Trophoblast cell (in vitro differentiated cells and primary cell): ENCODE measurements at regions not wholly inside any gene's neighbourhood (a gene's known extent, or its start where the extent isn't known, plus 50 kb on each side); places are given as distances from the start of the nearest gene placed in this dataset.

ENCODE experiments used
- DNase-seq, 2 donors: peaks; one replicate each; pipeline ENCODE4 v3.0.0-alpha.2; 2016
- H2AFZ ChIP-seq: 2 replicates; pipeline ENCODE4 v1.6.1; 2013; ENCODE audit warnings: low read length, moderate library complexity, mild to moderate bottlenecking; ENCODE audit not compliant: insufficient read depth, poor library complexity
- H2AK5ac ChIP-seq: 2 replicates; pipeline ENCODE4 v1.6.1; 2013; ENCODE audit warnings: mild to moderate bottlenecking, low read length
- H2BK120ac ChIP-seq: 2 replicates; pipeline ENCODE4 v1.6.1; 2013; ENCODE audit warnings: low read length, mild to moderate bottlenecking, moderate library complexity; ENCODE audit not compliant: insufficient read depth, poor library complexity
- H2BK12ac ChIP-seq: 2 replicates; pipeline ENCODE4 v1.6.1; 2013; ENCODE audit warnings: mild to moderate bottlenecking, low read length, moderate library complexity
- H2BK5ac ChIP-seq: 2 replicates; pipeline ENCODE4 v1.6.1; 2013; ENCODE audit warnings: low read length, low read depth, moderate library complexity, mild to moderate bottlenecking; ENCODE audit not compliant: poor library complexity
- H3K14ac ChIP-seq: 2 replicates; pipeline ENCODE4 v1.6.1; 2013; ENCODE audit warnings: mild to moderate bottlenecking, low read length
- H3K18ac ChIP-seq: 2 replicates; pipeline ENCODE4 v1.6.1; 2013; ENCODE audit warnings: mild to moderate bottlenecking, low read length
- H3K23ac ChIP-seq: 2 replicates; pipeline ENCODE4 v1.6.1; 2013; ENCODE audit warnings: low read length
- H3K27ac ChIP-seq: 2 replicates; pipeline ENCODE4 v1.5.1; 2013; ENCODE audit warnings: low read depth, mild to moderate bottlenecking, inconsistent platforms, low read length, moderate library complexity
- H3K27me3 ChIP-seq: 2 replicates; pipeline ENCODE4 v1.6.1; 2013; ENCODE audit warnings: inconsistent platforms, mild to moderate bottlenecking, low read length, moderate library complexity; ENCODE audit not compliant: insufficient read depth
- H3K36me3 ChIP-seq, 2 experiments: 1 replicate in 1 of 2; 2 replicates in 1 of 2; pipeline ENCODE4 v1.6.1; 2013; ENCODE audit warnings: low read length in 2 of 2, mild to moderate bottlenecking in 2 of 2, moderate library complexity in 1 of 2; ENCODE audit not compliant: insufficient read depth in 2 of 2, control insufficient read depth in 1 of 2
- H3K4ac ChIP-seq: 2 replicates; pipeline ENCODE4 v1.6.1; 2013; ENCODE audit warnings: low read depth, mild to moderate bottlenecking, low read length, moderate library complexity
- H3K4me1 ChIP-seq, 2 experiments: 1 replicate in 1 of 2; 2 replicates in 1 of 2; pipeline ENCODE4 v1.6.1; 2013; ENCODE audit warnings: low read length in 2 of 2, mild to moderate bottlenecking in 2 of 2, moderate library complexity in 1 of 2; ENCODE audit not compliant: insufficient read depth in 2 of 2, control insufficient read depth in 1 of 2
- H3K4me2 ChIP-seq: 2 replicates; pipeline ENCODE4 v1.6.1; 2013; ENCODE audit warnings: inconsistent platforms, mild to moderate bottlenecking, low read length, moderate library complexity
- H3K4me3 ChIP-seq: 2 replicates; pipeline ENCODE4 v1.5.1; 2013; ENCODE audit warnings: mild to moderate bottlenecking, low read depth, low read length, inconsistent platforms
- H3K79me1 ChIP-seq: one replicate; pipeline ENCODE4 v1.6.1; 2013; ENCODE audit warnings: low read length
- H3K79me2 ChIP-seq: 2 replicates; pipeline ENCODE4 v1.6.1; 2013; ENCODE audit warnings: low read length, mild to moderate bottlenecking; ENCODE audit not compliant: control insufficient read depth, insufficient read depth, poor library complexity
- H3K9ac ChIP-seq: 2 replicates; pipeline ENCODE4 v1.6.1; 2013; ENCODE audit warnings: mild to moderate bottlenecking, low read length
- H3K9me3 ChIP-seq: 2 replicates; pipeline ENCODE4 v1.6.1; 2013; ENCODE audit warnings: low read depth, mild to moderate bottlenecking, control low read depth, inconsistent platforms, low read length; ENCODE audit not compliant: insufficient read depth
- H4K12ac ChIP-seq: 2 replicates; pipeline ENCODE4 v1.6.1; 2013; ENCODE audit warnings: low read depth, mild to moderate bottlenecking, low read length, moderate library complexity
- H4K8ac ChIP-seq: 2 replicates; pipeline ENCODE4 v1.6.1; 2013; ENCODE audit warnings: low read depth, mild to moderate bottlenecking, low read length, moderate library complexity
- H4K91ac ChIP-seq: one replicate; pipeline ENCODE4 v1.6.1; 2013; ENCODE audit warnings: low read depth, mild to moderate bottlenecking, low read length, moderate library complexity
- WGBS: extraction: QIAGEN DNeasy Blood & Tissue Kit; methylation state at CpG from one replicate; pipeline ENCODE4 v1.1.7; 2013; ENCODE audit warnings: missing lambda C conversion rate; ENCODE audit not compliant: insufficient read length, insufficient coverage; ENCODE audit errors: extremely low coverage; 5-methylcytosine and 5-hydroxymethylcytosine counted together

DNA sequence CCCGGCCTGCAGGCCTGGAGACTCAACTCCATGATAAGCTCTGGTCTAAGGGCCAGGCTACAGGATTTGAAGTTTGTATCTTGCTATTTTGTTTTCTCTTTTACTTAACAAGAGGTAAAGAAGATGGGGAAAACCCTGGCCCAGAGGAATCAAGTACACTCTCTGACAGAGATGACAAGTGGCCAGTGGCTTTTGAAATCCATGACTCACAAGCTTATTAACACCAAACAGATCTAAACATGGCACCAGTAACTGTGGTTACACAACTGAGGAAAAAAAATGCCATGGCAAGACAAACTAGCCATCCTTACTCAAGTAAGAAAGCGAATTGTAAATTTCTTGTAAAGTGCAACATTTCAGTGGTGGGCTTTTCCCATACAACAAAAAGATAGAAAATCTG, 72.6 kb upstream of the SERTM1 start:
- Histone ChIP-seq H4K12ac (no peak overlapping the region), H3K4me1 (no peaks in the 10 kb centered on the region), H3K36me3 (no peaks in the 10 kb centered on the region), H2BK12ac (no peak overlapping the region), H2AFZ (no peak overlapping the region), H2AK5ac (no peak overlapping the region), H4K91ac (no peak overlapping the region), H3K4me3 (no peak overlapping the region), H3K27ac (no peak overlapping the region), H2BK5ac (no peak overlapping the region), H3K4ac (no peak overlapping the region), H2BK120ac (no peak overlapping the region), H3K79me2 (no peaks in the 10 kb centered on the region), H3K79me1 (no peaks in the 10 kb centered on the region), H3K27me3 (no peaks in the 10 kb centered on the region), H3K14ac (no peak overlapping the region), H3K4me2 (no peak overlapping the region), H3K18ac (no peak overlapping the region), H4K8ac (no peak overlapping the region), H3K23ac (no peak overlapping the region), H3K9ac (no peak overlapping the region), H3K9me3 (no peaks in the 10 kb centered on the region)
- no CpG with 5 or more reads among the region's 2 CpGs for WGBS
- peak; percentile 30 to 59 for DNase-seq

DNA sequence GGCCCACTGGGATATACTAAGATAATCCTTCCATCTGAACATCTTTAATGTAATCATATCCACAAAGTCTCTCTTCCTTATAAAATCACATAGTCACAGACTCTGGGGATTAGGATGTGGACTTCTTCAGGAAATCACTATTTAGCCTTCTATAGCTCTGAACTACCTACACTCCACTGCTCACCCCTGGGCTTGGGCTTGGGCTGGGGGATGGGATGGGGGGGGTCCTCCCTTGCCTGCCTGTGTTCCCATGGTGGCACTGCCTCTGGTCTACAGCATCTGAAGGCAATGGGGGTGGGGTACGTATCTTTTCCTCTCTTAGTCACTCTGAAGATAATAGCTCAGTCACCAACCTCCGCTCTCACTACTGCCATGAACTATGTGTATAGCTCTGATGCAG, 67.8 kb upstream of the SERTM1 start:
- Histone ChIP-seq H3K4me3 (no peak overlapping the region), H3K9me3 (no peaks in the 10 kb centered on the region)

DNA sequence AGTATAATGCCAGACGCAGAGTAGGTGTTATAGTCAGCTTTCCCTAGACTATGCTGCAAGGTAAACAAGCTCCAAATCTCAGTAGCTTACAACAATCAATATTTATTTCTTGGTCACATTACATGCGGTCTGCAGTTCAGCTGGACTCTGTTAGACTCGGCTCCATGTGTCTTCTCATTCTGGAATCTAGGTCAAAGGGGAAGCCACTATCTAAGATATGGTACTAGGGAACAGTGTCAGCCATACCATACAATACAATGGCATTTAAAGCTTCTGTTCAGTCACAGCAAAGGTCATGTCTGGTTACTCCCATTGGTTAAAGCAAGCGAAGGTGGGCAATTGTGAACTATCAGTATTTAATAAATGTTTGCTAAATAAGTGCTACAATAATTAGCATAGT, 65.3 kb upstream of the SERTM1 start:
- H4K91ac ChIP-seq: no peak overlapping the region
- no peak overlapping the region for H2AFZ ChIP-seq
- no peak overlapping the region for H3K27ac ChIP-seq
- H3K9ac ChIP-seq: no peak overlapping the region
- H3K4me1 ChIP-seq: peaks cover 2 to 3% of the 10 kb centered on the region in 2 experiments
- H2BK12ac ChIP-seq: no peak overlapping the region
- H3K27me3 ChIP-seq: no peaks in the 10 kb centered on the region
- no peaks in the 10 kb centered on the region for H3K79me1 ChIP-seq
- no peak overlapping the region for H3K18ac ChIP-seq
- no peak overlapping the region for H4K8ac ChIP-seq
- H3K36me3 ChIP-seq: no peaks in the 10 kb centered on the region
- no peak overlapping the region for H3K4me3 ChIP-seq
- no peak overlapping the region for H4K12ac ChIP-seq
- no peak overlapping the region for H2BK5ac ChIP-seq
- no peak overlapping the region for H3K4me2 ChIP-seq
- H2BK120ac ChIP-seq: no peak overlapping the region
- H3K4ac ChIP-seq: no peak overlapping the region
- H2AK5ac ChIP-seq: no peak overlapping the region
- H3K9me3 ChIP-seq: no peaks in the 10 kb centered on the region
- DNase-seq: peak; percentile 21 to 82
- no CpG with 5 or more reads among the region's 4 CpGs for WGBS
- no peaks in the 10 kb centered on the region for H3K79me2 ChIP-seq
- H3K14ac ChIP-seq: no peak overlapping the region
- H3K23ac ChIP-seq: no peak overlapping the region

More for the DNA sequence above, 67.8 kb upstream of the SERTM1 start:
- Histone ChIP-seq H2BK120ac (no peak overlapping the region), H3K79me1 (no peaks in the 10 kb centered on the region), H4K12ac (no peak overlapping the region), H3K27me3 (no peaks in the 10 kb centered on the region), H2BK5ac (no peak overlapping the region), H3K36me3 (no peaks in the 10 kb centered on the region), H3K23ac (no peak overlapping the region), H4K91ac (no peak overlapping the region), H3K14ac (no peak overlapping the region), H4K8ac (no peak overlapping the region), H3K4me2 (no peak overlapping the region), H3K4me1 (peaks cover 0 to 3% of the 10 kb centered on the region in 2 experiments), H3K79me2 (no peaks in the 10 kb centered on the region), H2AFZ (no peak overlapping the region), H3K9ac (no peak overlapping the region), H2AK5ac (no peak overlapping the region), H3K4ac (no peak overlapping the region), H2BK12ac (no peak overlapping the region), H3K27ac (no peak overlapping the region), H3K18ac (no peak overlapping the region)
- no peak for DNase-seq
- WGBS: no CpG with 5 or more reads among the region's 2 CpGs

DNA sequence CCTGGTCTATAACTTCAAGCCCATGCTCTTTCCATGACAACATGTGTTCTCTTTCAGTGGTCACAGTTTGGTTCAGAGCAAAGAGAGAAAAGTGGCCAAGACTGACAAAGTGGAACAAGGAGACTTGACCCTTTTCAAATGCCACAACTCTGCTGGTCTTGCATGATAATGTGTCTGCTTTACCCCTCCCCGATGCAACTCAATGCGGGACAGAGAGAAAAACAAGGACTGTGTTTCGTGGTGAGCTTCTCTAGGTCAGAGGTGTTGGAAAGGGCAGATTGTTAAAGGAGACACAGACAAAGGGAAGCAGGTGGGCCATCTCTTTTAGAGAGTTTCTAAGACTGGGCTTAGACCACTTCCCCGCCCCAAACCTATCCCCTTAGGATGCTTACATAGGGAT, 61.6 kb upstream of the SERTM1 start:
- H2AK5ac ChIP-seq: no peak overlapping the region
- no peaks in the 10 kb centered on the region for H3K79me1 ChIP-seq
- H2BK120ac ChIP-seq: no peak overlapping the region
- no peak overlapping the region for H4K12ac ChIP-seq
- H3K4me2 ChIP-seq: no peak overlapping the region
- peaks cover 2 to 3% of the 10 kb centered on the region in 2 experiments for H3K4me1 ChIP-seq
- H4K8ac ChIP-seq: no peak overlapping the region
- no peak overlapping the region for H2BK5ac ChIP-seq
- no peak overlapping the region for H3K27ac ChIP-seq
- H3K4me3 ChIP-seq: no peak overlapping the region
- H3K9ac ChIP-seq: no peak overlapping the region
- DNase-seq: no peak
- H3K18ac ChIP-seq: no peak overlapping the region
- no peak overlapping the region for H3K14ac ChIP-seq
- H3K9me3 ChIP-seq: no peaks in the 10 kb centered on the region
- no peak overlapping the region for H2AFZ ChIP-seq
- no peaks in the 10 kb centered on the region for H3K36me3 ChIP-seq
- no peaks in the 10 kb centered on the region for H3K27me3 ChIP-seq
- H2BK12ac ChIP-seq: no peak overlapping the region
- no peak overlapping the region for H4K91ac ChIP-seq
- H3K79me2 ChIP-seq: no peaks in the 10 kb centered on the region
- no peak overlapping the region for H3K4ac ChIP-seq
- WGBS: no CpG with 5 or more reads among the region's 4 CpGs
- H3K23ac ChIP-seq: no peak overlapping the region
